ENCODE measurements at regions not wholly inside any gene's neighbourhood (a gene's known extent, or its start where the extent isn't known, plus 50 kb on each side); places are given as distances from the start of the nearest gene placed in this dataset.

DNA sequence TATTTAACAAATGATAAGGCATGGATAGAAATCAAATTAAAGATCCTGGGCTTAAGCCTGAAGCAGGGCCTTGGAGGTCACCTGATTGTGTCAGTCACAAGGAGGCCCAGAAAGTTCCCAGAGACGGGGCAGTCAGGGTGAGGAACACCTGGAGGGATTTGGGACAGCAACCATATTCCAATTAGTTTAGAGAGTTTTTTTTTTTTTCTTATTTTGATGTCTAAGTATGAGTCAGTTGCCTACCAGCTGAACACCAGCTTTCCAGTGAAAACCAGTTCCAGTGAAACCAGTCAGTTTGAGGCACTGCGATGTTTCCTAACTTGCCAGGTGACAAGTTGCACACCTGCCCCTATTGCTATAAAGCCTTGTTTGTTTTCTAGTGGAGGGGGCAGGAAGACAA, 350.7 kb upstream of the AZI2 start:
- TF ChIP-seq, protein P1, sequence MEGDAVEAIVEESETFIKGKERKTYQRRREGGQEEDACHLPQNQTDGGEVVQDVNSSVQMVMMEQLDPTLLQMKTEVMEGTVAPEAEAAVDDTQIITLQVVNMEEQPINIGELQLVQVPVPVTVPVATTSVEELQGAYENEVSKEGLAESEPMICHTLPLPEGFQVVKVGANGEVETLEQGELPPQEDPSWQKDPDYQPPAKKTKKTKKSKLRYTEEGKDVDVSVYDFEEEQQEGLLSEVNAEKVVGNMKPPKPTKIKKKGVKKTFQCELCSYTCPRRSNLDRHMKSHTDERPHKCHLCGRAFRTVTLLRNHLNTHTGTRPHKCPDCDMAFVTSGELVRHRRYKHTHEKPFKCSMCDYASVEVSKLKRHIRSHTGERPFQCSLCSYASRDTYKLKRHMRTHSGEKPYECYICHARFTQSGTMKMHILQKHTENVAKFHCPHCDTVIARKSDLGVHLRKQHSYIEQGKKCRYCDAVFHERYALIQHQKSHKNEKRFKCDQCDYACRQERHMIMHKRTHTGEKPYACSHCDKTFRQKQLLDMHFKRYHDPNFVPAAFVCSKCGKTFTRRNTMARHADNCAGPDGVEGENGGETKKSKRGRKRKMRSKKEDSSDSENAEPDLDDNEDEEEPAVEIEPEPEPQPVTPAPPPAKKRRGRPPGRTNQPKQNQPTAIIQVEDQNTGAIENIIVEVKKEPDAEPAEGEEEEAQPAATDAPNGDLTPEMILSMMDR (conservative IDR thresholded peaks at IDR 0.05; ENCODE audit: low read depth in 2 of 2), result no peak
- TF ChIP-seq ZNF114 (CRISPR knock-in tag; IDR thresholded peaks at IDR 0.05), result no peak
- TF ChIP-seq STAT1 (IDR thresholded peaks at IDR 0.05; ENCODE audit: unreplicated experiment), result no peak
- TF ChIP-seq EZH2phosphoT487 (IDR thresholded peaks at IDR 0.05; ENCODE audit: unreplicated experiment), result no peak
- TF ChIP-seq EZH2 (IDR thresholded peaks at IDR 0.05; ENCODE audit: low read depth, unreplicated experiment), result no peak
- TF ChIP-seq JUNB (IDR thresholded peaks at IDR 0.05; ENCODE audit: unreplicated experiment), result no peak
- no peak for TF ChIP-seq CREB1 (CRISPR knock-in tag; IDR thresholded peaks at IDR 0.05; ENCODE audit: low read depth)
